Mesenchymal stem cell (in vitro differentiated cells and primary cell): ENCODE measurements at regions not wholly inside any gene's neighbourhood (a gene's known extent, or its start where the extent isn't known, plus 50 kb on each side); places are given as distances from the start of the nearest gene placed in this dataset.
"Not testable (repeated sequence)": the region's sequence is repeated elsewhere in the genome, so short reads cannot be mapped to it uniquely, and the experiment has no call there.

Experiments used
- DNase-seq: peaks from one replicate; pipeline ENCODE4 v3.0.0-alpha.2; 2013
- H2AFZ ChIP-seq: one replicate; pipeline ENCODE4 v1.6.1; 2013; ENCODE audit warnings: low read depth, mild to moderate bottlenecking, control low read depth, inconsistent platforms, low read length, moderate library complexity
- H2AK5ac ChIP-seq: 2 replicates; pipeline ENCODE4 v1.6.1; 2013; ENCODE audit warnings: low read length, moderate library complexity, mild to moderate bottlenecking, inconsistent platforms; ENCODE audit not compliant: severe bottlenecking
- H2BK120ac ChIP-seq: one replicate; pipeline ENCODE4 v1.6.1; 2013; ENCODE audit warnings: low read depth, mild to moderate bottlenecking, inconsistent platforms, low read length, moderate library complexity
- H2BK12ac ChIP-seq, 2 experiments: one replicate each; pipeline ENCODE4 v1.6.1; 2013; ENCODE audit warnings: inconsistent platforms in 2 of 2, low read length in 2 of 2, mild to moderate bottlenecking in 2 of 2, moderate library complexity in 2 of 2, control low read depth in 1 of 2
- H2BK15ac ChIP-seq: one replicate; pipeline ENCODE4 v1.6.1; 2013; ENCODE audit warnings: mild to moderate bottlenecking, low read depth, inconsistent platforms; ENCODE audit not compliant: poor library complexity, severe bottlenecking
- H2BK5ac ChIP-seq: 2 replicates; pipeline ENCODE4 v1.6.1; 2013; ENCODE audit warnings: low read depth, mild to moderate bottlenecking, low read length, control low read depth, inconsistent platforms; ENCODE audit not compliant: poor library complexity, severe bottlenecking
- H3K14ac ChIP-seq, 2 experiments: one replicate each; pipeline ENCODE4 v1.6.1; 2013; ENCODE audit warnings: inconsistent platforms in 2 of 2, low read length in 2 of 2, control low read depth in 1 of 2, mild to moderate bottlenecking in 1 of 2, moderate library complexity in 1 of 2
- H3K18ac ChIP-seq, 2 experiments: one replicate each; pipeline ENCODE4 v1.6.1; 2013; ENCODE audit warnings: inconsistent platforms in 2 of 2, low read length in 2 of 2, control low read depth in 1 of 2, low read depth in 1 of 2, mild to moderate bottlenecking in 1 of 2
- H3K23ac ChIP-seq, 2 experiments: one replicate each; pipeline ENCODE4 v1.6.1; 2013; ENCODE audit warnings: inconsistent platforms in 2 of 2, low read length in 2 of 2, mild to moderate bottlenecking in 2 of 2, moderate library complexity in 2 of 2, control low read depth in 1 of 2
- H3K27ac ChIP-seq: 2 replicates; pipeline ENCODE4 v1.5.1; 2013; ENCODE audit warnings: mild to moderate bottlenecking, moderate library complexity, low read length, control low read depth, inconsistent platforms; ENCODE audit not compliant: poor library complexity, severe bottlenecking
- H3K27me3 ChIP-seq, 2 experiments: 2 replicates each; pipeline versions ENCODE4 v1.6.1 to v1.7.0; 2013; ENCODE audit warnings: low read length in 2 of 2, mild to moderate bottlenecking in 2 of 2, moderate library complexity in 2 of 2, control low read depth in 1 of 2, inconsistent platforms in 1 of 2; ENCODE audit not compliant: control insufficient read depth in 1 of 2, insufficient read depth in 1 of 2
- H3K36me3 ChIP-seq, 2 experiments: 2 replicates each; pipeline versions ENCODE4 v1.6.1 to v1.7.0; 2013; ENCODE audit warnings: low read length in 2 of 2, control low read depth in 1 of 2, inconsistent platforms in 1 of 2, low read depth in 1 of 2, mild to moderate bottlenecking in 1 of 2; ENCODE audit not compliant: insufficient read depth in 2 of 2, control insufficient read depth in 1 of 2
- H3K4ac ChIP-seq, 2 experiments: one replicate each; pipeline ENCODE4 v1.6.1; 2013; ENCODE audit warnings: inconsistent platforms in 2 of 2, low read length in 2 of 2, mild to moderate bottlenecking in 2 of 2, moderate library complexity in 2 of 2, control low read depth in 1 of 2, low read depth in 1 of 2
- H3K4me1 ChIP-seq: 2 replicates; pipeline ENCODE4 v1.6.1; 2013; ENCODE audit warnings: low read depth, low read length, control low read depth; ENCODE audit not compliant: control insufficient read depth, insufficient read depth
- H3K4me2 ChIP-seq: 2 replicates; pipeline ENCODE4 v1.6.1; 2013; ENCODE audit warnings: low read length, mild to moderate bottlenecking, inconsistent platforms; ENCODE audit not compliant: poor library complexity, severe bottlenecking
- H3K4me3 ChIP-seq, 2 experiments: 2 replicates each; pipeline versions ENCODE4 v1.5.1 to v1.7.0; 2013; ENCODE audit warnings: low read length in 2 of 2, mild to moderate bottlenecking in 2 of 2, control low read depth in 1 of 2, low read depth in 1 of 2; ENCODE audit not compliant: insufficient read depth in 1 of 2
- H3K79me1 ChIP-seq: replicated peaks from 2 replicates; pipeline ENCODE4 v1.6.1; 2013; ENCODE audit warnings: mild to moderate bottlenecking, control low read depth, low read length, inconsistent platforms; ENCODE audit not compliant: poor library complexity, severe bottlenecking
- H3K9ac ChIP-seq: 2 replicates; pipeline ENCODE4 v1.7.0; 2013; ENCODE audit warnings: mild to moderate bottlenecking, low read length, moderate library complexity
- H3K9me3 ChIP-seq: 2 replicates; pipeline ENCODE4 v1.7.0; 2013; ENCODE audit warnings: mild to moderate bottlenecking, low read length; ENCODE audit not compliant: control insufficient read depth
- H4K8ac ChIP-seq: one replicate; pipeline ENCODE4 v1.6.1; 2013; ENCODE audit warnings: inconsistent platforms, mild to moderate bottlenecking, low read length, moderate library complexity
- H4K91ac ChIP-seq: one replicate; pipeline ENCODE4 v1.6.1; 2013; ENCODE audit warnings: mild to moderate bottlenecking, low read length, inconsistent platforms
- WGBS: methylation state at CpG from one replicate; pipeline ENCODE4 v1.1.7; 2013; ENCODE audit warnings: mixed read lengths; 5-methylcytosine and 5-hydroxymethylcytosine counted together

DNA sequence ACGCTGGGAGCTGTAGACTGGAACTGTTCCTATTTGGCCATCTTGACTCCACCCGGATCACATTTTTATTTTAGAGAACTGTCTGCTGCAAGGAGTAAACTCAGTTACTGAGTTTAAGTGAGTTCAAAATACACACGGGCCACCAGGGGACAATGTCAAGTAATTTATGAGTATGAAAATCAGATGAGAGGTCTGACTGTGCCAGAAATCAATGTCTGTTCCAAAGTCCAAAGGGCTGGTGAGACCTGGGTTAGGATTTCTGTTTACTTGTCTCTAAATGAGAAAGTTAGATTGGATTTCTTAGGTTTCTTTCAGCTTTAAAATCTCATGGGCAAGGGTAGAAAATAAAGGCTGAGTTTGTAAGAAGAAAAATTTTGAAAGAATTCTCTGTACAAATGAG is 465.8 kb upstream of the MEIS1 start:
- Histone ChIP-seq H3K9ac (no peak overlapping the region), H3K23ac (no peak overlapping the region), H3K27me3 (no peaks in the 10 kb centered on the region), H2BK12ac (no peak overlapping the region), H3K14ac (no peak overlapping the region), H2AFZ (no peak overlapping the region), H2BK120ac (no peak overlapping the region), H4K8ac (no peak overlapping the region), H2AK5ac (no peak overlapping the region), H3K9me3 (no peaks in the 10 kb centered on the region), H3K4me2 (no peak overlapping the region), H3K4me1 (no peaks in the 10 kb centered on the region), H3K79me1 (no peaks in the 10 kb centered on the region), H2BK5ac (no peak overlapping the region), H2BK15ac (no peak overlapping the region), H3K4ac (no peak overlapping the region), H4K91ac (no peak overlapping the region), H3K27ac (no peak overlapping the region), H3K4me3 (no peak overlapping the region), H3K36me3 (no peaks in the 10 kb centered on the region), H3K18ac (no peak overlapping the region)
- DNase-seq = no peak
- WGBS = 90% methylated on average over 3 of the region's 3 CpGs

DNA sequence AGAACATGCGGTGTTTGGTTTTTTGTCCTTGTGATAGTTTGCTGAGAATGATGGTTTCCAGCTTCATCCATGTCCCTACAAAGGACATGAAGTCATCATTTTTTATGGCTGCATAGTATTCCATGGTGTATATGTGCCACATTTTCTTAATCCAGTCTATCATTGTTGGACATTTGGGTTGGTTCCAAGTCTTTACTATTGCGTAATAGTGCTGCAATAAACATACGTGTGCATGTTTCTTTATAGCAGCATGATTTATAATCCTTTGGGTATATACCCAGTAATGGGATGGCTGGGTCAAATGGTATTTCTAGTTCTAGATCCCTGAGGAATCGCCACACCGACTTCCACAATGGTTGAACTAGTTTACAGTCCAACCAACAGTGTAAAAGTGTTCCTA is 471.6 kb upstream of the MEIS1 start:
- H3K4ac ChIP-seq, H3K27ac ChIP-seq, H2BK120ac ChIP-seq, H3K79me1 ChIP-seq, H3K4me1 ChIP-seq, H3K18ac ChIP-seq, H3K9ac ChIP-seq, H4K8ac ChIP-seq, H2BK15ac ChIP-seq, H3K36me3 ChIP-seq, H3K4me2 ChIP-seq, H3K9me3 ChIP-seq, H2AFZ ChIP-seq, H3K14ac ChIP-seq, H2AK5ac ChIP-seq, H4K91ac ChIP-seq, H3K23ac ChIP-seq, DNase-seq, H2BK5ac ChIP-seq, H3K27me3 ChIP-seq, H2BK12ac ChIP-seq, H3K4me3 ChIP-seq: not testable (repeated sequence)
- 90% methylated on average over 2 of the region's 5 CpGs for WGBS

DNA sequence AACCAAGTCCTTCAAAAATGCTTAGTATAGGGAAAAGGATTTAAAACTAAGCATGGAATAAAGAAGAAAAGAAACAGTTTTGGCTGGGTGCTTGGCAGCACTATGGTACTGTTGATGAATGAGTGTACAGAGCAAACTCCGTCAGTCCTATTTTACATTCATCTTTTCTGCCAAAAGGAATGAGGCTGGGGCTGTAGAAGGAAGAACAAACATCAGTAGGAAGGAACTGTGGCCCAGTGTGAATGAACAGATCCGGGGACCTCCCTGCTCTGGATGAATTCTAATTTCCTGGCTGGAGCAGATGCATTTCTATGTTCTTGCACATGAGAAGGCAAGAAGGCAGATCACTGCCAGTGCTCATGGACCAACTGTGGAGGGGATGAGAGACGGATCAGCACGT is 474.0 kb upstream of the MEIS1 start:
- Histone ChIP-seq H2AFZ (no peak overlapping the region), H2BK120ac (no peak overlapping the region), H3K23ac (no peak overlapping the region), H3K27ac (no peak overlapping the region), H3K9me3 (no peaks in the 10 kb centered on the region), H3K4me2 (no peak overlapping the region), H3K9ac (no peak overlapping the region), H2BK15ac (no peak overlapping the region), H3K4ac (no peak overlapping the region), H3K36me3 (no peaks in the 10 kb centered on the region), H2AK5ac (no peak overlapping the region), H4K8ac (no peak overlapping the region), H3K4me3 (no peak overlapping the region), H3K18ac (no peak overlapping the region), H3K79me1 (no peaks in the 10 kb centered on the region), H3K14ac (no peak overlapping the region), H3K27me3 (no peaks in the 10 kb centered on the region), H2BK12ac (no peak overlapping the region), H3K4me1 (no peaks in the 10 kb centered on the region), H4K91ac (no peak overlapping the region), H2BK5ac (no peak overlapping the region)
- 74% methylated on average over 3 of the region's 4 CpGs for WGBS
- DNase-seq = no peak

DNA sequence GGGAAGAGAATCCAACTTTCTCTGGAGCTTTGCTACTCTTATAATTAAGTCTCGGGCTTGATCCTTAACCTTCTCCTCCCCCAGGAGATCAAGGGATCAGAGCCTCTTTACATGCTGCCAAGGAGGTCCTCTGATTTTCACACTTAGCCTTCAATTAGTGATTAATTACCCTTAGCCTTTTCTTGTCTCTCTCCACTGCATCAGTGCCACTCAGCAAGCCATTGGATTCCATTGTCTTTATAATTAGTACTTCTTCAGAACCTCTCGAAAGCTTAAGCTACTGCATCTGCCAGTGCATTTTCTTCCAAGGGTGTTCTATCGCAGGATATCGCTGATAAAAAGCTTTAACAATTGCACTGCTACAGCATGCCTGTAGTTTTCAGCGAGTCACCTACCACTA is 477.0 kb upstream of the MEIS1 start:
- WGBS = 55% methylated on average over 5 of the region's 5 CpGs
- Histone ChIP-seq H3K4me3 (no peak overlapping the region), H2AFZ (no peak overlapping the region), H3K27me3 (no peaks in the 10 kb centered on the region), H3K18ac (no peak overlapping the region), H3K14ac (no peak overlapping the region), H3K79me1 (no peaks in the 10 kb centered on the region), H3K9ac (no peak overlapping the region), H2BK15ac (no peak overlapping the region), H2BK120ac (no peak overlapping the region), H2BK12ac (no peak overlapping the region), H4K91ac (no peak overlapping the region), H2BK5ac (no peak overlapping the region), H3K4ac (no peak overlapping the region), H3K36me3 (no peaks in the 10 kb centered on the region), H3K4me1 (no peaks in the 10 kb centered on the region), H3K4me2 (no peak overlapping the region), H3K9me3 (no peaks in the 10 kb centered on the region), H4K8ac (no peak overlapping the region), H3K27ac (no peak overlapping the region), H3K23ac (no peak overlapping the region), H2AK5ac (no peak overlapping the region)
- no peak for DNase-seq
